ENCODE measurements at regions not wholly inside any gene's neighbourhood (a gene's known extent, or its start where the extent isn't known, plus 50 kb on each side); places are given as distances from the start of the nearest gene placed in this dataset.
"Not testable (repeated sequence)": the region's sequence is repeated elsewhere in the genome, so short reads cannot be mapped to it uniquely, and the experiment has no call there.

DNA sequence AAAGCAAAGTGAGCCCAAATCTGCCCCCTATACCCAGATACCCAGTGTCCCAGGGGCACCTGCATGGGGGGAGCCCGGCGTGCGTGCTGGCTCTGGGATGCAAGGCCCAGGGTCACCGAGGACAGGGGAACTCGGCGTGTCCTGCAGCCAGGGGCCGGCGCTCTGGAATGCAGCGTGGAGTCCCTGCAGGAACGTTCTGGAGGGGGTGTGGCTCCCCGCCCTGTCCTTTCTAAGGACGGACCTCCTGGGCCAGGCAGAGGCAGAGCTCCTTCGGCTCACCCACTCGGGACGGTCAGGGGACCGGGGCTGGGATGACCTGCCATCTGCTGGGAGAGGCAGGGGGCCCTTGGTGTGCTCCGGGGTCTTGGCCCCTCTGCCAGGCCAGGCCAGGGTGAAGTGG lies 1196.8 kb downstream of the BRD1 start:
- no peak for DNase-seq

- DNase-seq = no peak
Measured at GRCh38 chr22:48630433-48630754, 1197.3 kb downstream of the BRD1 start.

DNA sequence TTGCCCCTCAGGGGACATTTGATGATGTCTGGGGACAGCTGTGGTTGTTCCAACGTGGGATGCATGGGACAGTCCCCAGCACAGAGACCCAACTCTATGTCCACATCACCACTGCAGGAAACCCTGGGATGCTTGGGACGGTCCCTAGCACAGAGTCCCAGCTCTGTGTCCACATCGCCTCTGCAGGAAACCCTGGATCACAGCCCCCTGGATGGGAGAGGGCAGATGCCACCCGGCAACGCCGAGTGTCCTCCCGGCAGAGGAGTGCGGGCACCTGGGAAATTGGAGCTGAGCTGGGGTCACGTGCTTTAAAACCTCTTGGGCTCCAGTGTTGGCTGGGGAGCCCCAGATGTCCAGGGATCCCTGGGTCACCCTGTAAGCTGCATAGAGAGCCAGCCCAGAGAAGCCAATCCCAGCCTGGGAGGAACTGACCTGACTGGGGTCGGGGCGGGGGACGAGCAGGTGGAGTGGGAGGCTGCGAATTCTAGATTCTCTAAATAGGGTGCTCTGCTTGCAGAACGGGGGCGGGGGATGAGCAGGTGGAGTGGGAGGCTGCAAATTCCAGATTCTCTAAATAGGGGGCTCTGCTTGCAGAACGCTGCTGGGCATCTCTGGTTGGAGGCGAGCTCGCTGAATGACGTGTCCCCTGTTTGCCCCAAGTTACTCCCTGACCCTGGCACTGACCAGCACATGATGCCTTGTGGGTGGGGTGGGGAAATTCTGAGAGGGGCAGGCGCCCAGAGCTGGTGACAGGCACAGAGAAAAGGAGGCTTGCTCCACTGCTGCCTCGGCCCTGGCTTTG lies 1197.8 kb downstream of the BRD1 start:
- DNase-seq = no peak

DNA sequence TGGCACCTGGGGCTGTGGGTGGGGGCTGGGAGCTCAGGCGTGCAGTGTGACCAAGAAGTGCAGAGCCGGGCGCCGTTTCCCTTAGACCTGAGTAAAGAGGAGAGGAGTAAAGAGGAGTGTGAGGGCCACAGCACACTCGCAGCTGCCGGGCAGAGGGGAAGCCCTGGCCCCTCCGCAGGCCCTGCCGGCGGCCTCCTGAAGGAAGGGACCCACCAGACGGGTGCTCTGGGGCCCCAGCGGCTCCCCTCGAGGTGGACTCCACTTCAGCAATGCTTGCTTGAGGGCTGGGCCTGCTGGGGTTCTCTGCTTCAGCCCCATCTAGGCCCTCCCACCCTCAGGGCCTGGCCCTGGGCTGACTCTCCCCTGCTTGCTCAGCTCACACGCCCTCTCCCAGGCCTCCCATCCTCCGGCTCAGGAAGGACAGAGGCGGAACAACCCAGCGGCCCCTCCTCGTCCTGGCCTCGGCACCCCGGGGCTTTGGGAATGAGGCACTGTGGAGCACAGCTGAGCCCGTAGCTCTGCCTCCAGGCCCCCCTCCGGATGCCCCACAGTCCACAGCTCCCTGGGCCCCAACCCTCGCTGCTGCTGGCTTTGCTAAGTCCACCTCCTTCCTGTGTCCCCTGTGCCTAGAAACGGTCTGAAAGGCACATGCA lies 1198.7 kb downstream of the BRD1 start:
- DNase-seq = no peak

DNA sequence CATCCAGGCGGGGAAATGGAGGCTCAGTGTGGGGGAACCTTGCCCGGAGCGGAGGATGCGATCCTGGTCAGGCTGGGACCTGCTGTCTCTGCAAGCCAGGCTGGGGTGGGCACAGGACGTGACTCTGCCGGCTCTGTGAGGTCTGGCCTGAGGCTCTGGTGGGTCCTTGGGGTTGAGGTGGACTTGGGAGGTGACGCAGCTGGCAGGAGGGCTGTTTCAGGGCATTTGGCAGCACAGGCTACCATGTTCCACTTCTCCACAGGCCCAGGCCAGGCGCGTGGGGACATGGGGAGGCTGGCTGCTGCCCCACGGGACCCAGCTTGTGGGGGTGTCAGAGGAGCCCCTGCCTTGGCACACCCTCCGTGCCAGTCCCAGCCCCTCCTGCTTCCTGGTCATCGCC lies 1199.7 kb downstream of the BRD1 start:
- DNase-seq = no peak

- DNase-seq = no peak
Measured at GRCh38 chr22:48627203-48627602, 1200.5 kb downstream of the BRD1 start.

GRCh38 chr22:48624401-48624800 lies 1203.3 kb downstream of the BRD1 start:
- no peak for DNase-seq

DNA sequence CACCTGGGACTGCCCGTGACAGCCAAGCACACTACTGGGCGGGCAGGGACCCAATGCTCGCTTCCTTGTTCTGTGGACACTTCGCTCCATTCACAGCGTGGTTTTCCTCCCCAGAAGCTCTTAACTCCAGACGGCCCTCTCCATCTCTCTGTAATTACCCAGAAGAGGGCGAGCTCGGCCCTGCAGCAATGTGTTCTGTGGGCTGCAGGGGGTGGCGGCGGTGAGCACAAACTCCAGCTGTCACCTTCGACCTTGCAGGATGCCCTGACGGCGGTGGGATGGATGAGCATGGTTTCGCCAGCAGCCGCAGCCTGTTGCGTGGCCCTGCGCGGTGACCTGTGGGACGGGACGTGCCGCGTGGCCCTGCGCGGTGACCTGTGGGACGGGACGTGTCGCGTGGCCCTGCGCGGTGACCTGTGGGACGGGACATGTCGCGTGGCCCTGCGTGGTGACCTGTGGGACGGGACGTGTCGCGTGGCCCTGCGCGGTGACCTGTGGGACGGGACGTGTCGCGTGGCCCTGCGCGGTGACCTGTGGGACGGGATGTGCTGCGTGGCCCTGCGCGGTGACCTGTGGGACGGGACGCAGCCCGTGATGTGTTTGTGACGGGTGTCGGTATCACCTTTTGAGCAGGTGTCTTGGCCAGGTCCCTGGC lies 1204.7 kb downstream of the BRD1 start:
- DNase-seq = no peak

DNA sequence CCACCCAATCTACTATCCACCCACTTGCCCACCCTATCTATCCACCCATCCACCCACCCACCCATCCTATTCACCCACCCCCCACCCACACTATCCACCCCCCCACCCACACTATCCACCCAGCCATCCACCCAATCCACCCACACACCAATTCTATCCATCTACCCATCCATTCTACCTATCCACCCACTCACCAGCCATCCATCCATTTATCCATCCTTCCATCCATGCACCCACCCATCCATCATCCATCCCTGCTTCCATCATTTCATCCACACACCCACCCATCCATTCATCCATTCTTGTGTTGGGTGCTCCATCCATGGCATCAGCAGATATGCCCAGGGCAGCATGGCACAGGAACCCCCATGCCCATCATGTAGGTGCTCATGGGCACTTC lies 1206.6 kb downstream of the BRD1 start:
- DNase-seq = no peak

DNA sequence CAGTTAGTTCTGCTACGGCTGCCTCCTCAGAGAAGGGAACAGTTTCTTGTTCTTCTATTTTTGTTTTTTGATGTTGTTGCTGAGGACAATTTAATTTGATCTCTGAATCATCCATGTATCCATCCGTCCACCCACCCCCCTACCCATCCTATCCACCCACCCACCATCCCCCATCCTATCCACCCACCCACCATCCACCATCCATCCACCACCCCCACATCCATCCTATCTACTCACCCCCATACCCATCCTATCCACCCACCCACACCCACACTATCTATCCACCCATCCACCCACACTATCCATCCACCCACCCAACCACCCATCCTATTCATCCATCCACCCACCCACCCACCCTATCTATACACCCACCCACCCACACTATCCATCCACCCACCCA lies 1207.2 kb downstream of the BRD1 start:
- DNase-seq = not testable (repeated sequence)

DNA sequence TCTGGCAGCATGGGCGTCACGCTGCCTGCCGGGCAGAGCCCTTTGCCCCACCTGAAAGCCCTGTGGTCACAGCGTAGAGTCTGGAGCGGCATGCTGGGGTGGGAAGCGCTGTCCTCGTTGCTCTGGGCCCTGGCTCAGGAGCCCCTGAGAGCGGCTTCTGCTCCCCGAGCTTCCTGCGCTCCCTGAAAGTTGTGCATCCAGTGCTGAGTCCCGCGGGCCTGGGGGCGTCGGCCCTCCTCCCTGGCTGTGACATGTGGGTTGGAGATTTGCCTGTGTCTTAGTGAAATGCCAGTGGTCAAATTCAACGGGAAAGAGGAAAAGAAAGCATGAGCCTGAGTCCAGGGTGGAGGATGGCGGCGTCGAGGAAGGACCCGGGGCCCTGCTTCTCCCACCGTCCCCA lies 1208.0 kb downstream of the BRD1 start:
- no peak for DNase-seq

- no peak for DNase-seq
Measured at GRCh38 chr22:48618326-48618725, 1209.3 kb downstream of the BRD1 start.

GRCh38 chr22:48616656-48617055 lies 1211.0 kb downstream of the BRD1 start:
- no peak for DNase-seq

- no peak for DNase-seq
Measured at GRCh38 chr22:48615171-48616008, 1212.3 kb downstream of the BRD1 start.

DNA sequence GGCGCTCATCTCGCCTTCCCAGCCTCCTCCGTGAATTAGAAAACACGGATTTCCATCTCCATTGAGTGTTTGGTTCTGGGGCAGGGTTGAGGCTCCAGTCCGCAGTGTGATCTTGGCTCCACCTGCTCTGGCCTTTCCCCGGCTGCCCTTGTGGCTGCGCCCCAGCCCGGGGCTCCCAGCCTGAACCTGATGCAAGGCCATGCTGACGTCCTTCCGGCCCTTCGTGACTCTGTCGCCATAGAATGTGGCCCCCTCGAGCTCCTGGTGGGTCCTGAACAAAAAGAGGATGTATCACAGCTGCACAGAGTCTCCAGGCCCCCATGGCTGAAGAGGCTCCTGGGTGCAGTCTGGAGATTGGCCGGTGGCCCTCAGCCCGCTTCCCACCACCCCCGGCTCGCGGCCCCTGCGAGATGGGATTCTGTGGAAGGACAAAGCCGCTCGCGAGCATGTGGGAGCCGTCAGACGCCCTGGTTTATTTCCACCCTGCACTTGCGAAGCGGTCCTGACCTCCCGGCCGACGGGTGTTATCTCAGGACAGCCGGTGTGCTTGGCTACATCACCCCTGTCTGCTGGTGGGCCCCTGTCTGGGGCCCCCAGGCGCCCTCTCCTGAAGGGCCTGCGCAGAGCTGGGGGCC lies 1214.0 kb downstream of the BRD1 start:
- no peak for DNase-seq

DNA sequence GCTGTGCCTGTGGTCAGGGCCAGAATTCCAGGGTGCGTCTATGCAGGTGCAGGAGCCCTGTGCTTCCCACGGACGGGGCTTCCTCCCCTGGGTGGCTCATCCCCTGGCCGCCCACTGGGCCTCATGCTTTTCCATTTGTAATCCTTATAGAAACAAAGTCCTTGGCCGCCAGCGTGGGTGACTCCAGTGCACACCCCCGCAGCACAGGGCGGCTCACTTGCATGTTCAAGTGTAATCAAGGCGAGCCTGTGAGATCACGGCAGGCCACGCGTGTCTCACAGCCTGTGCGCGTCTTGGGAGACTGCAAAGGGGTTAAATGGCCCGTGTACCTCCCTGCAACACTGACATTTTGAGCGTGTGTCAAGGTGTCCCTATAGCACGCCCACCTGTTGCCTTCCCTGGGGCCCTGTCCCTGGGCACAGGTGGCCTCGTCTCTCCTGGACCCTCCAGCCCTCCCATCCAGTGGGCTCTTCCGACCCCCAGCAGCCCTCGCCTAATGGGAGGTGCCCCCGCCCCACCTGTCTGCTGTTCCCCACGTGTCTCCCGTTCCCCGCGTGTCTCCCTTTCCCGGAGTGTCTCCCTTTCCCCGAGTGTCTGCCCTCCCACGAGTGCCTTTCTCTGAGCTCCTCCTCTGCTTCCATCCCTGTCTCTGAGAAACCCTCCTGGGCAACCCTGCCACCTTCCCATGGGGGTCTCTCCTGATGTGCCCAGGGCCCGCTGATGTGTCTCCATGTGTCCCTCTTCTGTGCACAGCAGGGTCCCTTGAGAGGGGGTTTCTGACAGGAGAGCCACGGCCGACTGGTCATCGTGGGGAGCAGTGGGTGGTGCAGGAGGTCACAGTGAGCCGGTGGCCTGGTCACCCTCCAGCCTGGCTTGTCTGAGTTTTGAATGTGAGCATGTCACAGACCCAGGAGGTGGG lies 1215.3 kb downstream of the BRD1 start:
- DNase-seq = no peak

DNA sequence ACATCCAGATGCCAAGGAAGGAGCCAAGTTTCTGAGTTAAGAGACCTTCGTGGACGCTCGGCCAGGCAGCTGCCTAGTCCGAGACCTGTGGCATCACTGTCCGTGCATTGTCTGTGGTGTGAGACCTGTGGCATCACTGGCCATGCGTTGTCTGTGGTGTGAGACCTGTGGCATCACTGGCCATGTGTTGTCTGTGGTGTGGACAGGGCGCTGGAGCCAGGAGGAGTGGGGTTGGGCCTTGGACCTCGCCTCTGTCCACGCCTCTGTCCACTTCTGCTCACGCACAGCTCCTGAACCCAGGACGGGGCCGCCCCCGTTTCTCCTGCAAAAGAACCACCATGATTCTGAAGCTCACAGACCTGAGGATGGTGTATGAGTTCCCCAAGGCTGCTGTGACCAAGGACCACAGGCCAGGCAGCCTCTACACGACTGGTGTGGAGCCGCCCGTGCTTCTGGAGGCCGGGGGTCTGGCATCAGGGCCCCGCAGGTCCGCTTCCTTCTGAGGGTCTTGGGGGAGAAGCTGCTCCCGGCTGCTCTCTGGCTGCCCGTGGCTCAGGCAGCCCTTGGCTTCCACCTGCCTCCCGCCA lies 1218.3 kb downstream of the BRD1 start:
- DNase-seq = no peak

DNA sequence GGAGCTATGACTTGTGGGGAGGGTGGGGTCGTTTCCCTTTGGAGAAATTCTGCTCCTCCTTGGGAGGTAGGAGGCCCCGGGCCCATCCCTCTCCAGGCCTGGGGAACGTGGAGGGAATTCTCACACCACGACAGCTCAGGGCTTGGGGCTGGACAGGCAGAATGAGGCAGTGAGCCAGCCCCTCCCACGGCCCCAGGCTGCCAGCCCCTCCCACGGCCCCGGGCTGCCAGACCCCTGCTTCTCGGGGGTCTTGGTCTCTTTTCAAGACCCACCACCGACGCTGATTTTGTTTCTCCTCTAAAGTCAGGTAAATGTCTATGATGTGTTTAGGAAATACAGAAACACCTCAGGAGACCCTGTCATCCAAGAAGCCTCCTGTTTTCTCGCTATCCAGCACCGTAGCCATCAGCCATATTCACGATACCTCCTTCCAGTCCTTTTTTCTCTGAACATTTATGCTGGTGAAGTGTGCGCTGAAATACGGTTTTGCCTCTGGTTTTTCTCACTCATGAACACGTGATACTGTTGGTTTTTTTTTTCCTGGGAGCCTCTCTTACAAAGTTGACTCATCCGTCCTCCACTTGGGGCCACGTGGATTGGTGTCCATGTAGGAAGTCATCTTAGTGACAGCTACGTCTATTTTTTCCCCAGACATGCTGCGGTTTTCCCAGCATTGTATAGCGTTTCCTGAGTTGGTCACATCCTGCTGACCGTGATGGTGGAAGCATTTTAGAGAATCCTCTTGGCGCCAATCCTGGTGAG lies 1219.6 kb downstream of the BRD1 start:
- no peak for DNase-seq

- DNase-seq = no peak
Measured at GRCh38 chr22:48606684-48607307, 1220.9 kb downstream of the BRD1 start.

GRCh38 chr22:48605856-48606481 lies 1221.7 kb downstream of the BRD1 start:
- DNase-seq = no peak
